ENCODE measurements at regions not wholly inside any gene's neighbourhood (a gene's known extent, or its start where the extent isn't known, plus 50 kb on each side); places are given as distances from the start of the nearest gene placed in this dataset.

DNA sequence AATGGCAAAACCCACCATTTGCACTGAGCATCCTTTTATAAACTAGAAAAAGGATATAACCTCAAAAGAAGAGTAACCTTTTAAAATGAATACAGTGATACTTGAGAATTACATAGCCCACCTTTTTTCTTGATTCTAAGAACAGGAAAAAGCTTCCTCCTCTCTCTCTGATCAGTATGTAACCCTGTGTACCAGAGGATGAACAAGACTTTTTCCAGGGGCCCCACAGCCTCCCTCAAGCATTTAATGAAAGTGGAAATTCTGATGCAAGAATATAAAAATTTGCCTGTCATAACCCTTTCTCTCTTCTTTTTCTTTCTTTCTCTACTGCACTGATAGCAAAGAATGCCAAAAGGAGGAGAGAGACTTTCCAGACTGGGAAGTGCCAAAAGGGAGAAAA is 64.2 kb upstream of the BTN3A2 start:
- no peak for DNase-seq (ENCODE audit: low spot score)
- H4K20me1 ChIP-seq (replicated peaks; ENCODE audit: insufficient read depth), result no peaks in the 10 kb centered on the region
- H3K36me3 ChIP-seq (ENCODE audit: insufficient read depth), result no peaks in the 10 kb centered on the region
- Mint-ChIP-seq H3K27me3 (ENCODE audit: insufficient read depth, low read depth, poor library complexity) (peaks cover 19% of the 10 kb centered on the region), H3K4me3 (no peak overlapping the region), H3K27ac (no peak overlapping the region), H3K9me3 (peaks cover 9% of the 10 kb centered on the region; the same call in 2 of the 3 replicates), H3K4me1 (peaks cover 7% of the 10 kb centered on the region; the same call in 2 of the 3 replicates), H3K36me3 (ENCODE audit: low read depth) (no peaks in the 10 kb centered on the region; the same call in 2 of the 3 replicates)
- no peaks in the 10 kb centered on the region for H3K79me2 ChIP-seq (replicated peaks; ENCODE audit: insufficient read depth)
- H3K4me3 ChIP-seq, result no peak overlapping the region
- H3K27me3 ChIP-seq (ENCODE audit: insufficient read depth), result no peaks in the 10 kb centered on the region
- peaks cover 3% of the 10 kb centered on the region; the same call in 1 of the 2 replicates for H3K4me1 ChIP-seq (ENCODE audit: insufficient read depth)
- TF ChIP-seq, protein P1, sequence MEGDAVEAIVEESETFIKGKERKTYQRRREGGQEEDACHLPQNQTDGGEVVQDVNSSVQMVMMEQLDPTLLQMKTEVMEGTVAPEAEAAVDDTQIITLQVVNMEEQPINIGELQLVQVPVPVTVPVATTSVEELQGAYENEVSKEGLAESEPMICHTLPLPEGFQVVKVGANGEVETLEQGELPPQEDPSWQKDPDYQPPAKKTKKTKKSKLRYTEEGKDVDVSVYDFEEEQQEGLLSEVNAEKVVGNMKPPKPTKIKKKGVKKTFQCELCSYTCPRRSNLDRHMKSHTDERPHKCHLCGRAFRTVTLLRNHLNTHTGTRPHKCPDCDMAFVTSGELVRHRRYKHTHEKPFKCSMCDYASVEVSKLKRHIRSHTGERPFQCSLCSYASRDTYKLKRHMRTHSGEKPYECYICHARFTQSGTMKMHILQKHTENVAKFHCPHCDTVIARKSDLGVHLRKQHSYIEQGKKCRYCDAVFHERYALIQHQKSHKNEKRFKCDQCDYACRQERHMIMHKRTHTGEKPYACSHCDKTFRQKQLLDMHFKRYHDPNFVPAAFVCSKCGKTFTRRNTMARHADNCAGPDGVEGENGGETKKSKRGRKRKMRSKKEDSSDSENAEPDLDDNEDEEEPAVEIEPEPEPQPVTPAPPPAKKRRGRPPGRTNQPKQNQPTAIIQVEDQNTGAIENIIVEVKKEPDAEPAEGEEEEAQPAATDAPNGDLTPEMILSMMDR (conservative IDR thresholded peaks at IDR 0.05; ENCODE audit: low read depth in 2 of 2), result no peak
- no peak for TF ChIP-seq CREB1 (CRISPR knock-in tag; IDR thresholded peaks at IDR 0.05; ENCODE audit: low read depth)
- TF ChIP-seq, protein P2, sequence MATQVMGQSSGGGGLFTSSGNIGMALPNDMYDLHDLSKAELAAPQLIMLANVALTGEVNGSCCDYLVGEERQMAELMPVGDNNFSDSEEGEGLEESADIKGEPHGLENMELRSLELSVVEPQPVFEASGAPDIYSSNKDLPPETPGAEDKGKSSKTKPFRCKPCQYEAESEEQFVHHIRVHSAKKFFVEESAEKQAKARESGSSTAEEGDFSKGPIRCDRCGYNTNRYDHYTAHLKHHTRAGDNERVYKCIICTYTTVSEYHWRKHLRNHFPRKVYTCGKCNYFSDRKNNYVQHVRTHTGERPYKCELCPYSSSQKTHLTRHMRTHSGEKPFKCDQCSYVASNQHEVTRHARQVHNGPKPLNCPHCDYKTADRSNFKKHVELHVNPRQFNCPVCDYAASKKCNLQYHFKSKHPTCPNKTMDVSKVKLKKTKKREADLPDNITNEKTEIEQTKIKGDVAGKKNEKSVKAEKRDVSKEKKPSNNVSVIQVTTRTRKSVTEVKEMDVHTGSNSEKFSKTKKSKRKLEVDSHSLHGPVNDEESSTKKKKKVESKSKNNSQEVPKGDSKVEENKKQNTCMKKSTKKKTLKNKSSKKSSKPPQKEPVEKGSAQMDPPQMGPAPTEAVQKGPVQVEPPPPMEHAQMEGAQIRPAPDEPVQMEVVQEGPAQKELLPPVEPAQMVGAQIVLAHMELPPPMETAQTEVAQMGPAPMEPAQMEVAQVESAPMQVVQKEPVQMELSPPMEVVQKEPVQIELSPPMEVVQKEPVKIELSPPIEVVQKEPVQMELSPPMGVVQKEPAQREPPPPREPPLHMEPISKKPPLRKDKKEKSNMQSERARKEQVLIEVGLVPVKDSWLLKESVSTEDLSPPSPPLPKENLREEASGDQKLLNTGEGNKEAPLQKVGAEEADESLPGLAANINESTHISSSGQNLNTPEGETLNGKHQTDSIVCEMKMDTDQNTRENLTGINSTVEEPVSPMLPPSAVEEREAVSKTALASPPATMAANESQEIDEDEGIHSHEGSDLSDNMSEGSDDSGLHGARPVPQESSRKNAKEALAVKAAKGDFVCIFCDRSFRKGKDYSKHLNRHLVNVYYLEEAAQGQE (IDR thresholded peaks at IDR 0.05; ENCODE audit: unreplicated experiment), result no peak
- H3K9me2 ChIP-seq (ENCODE audit: insufficient read depth), result no peaks in the 10 kb centered on the region
- H3K27ac ChIP-seq (ENCODE audit: low read depth), result no peak overlapping the region
- no peak overlapping the region for H2AFZ ChIP-seq
- no peak overlapping the region for H3K4me2 ChIP-seq
- ATAC-seq, result no peak
- H3F3A ChIP-seq (replicated peaks; ENCODE audit: low read depth), result no peaks in the 10 kb centered on the region

DNA sequence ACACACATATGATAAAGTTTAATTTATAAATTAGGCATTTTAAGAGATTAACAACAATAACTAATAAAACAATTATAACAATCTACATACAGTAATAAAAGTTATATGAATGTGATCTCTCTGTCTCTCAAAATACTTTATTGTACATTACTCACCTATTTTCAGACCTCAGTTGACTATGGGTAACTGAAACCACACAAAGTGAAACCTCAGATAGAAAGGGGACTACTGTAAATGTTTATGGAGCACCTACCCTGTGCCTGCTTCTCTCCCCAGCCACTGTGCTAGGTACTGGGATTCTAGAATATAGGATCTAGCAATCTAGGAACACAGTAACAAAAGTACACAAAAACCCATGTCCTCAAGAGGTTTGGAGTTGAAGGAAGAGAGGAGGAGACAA is 63.4 kb upstream of the BTN3A2 start:
- H3K27ac ChIP-seq (ENCODE audit: low read depth), result no peak overlapping the region
- peaks cover 9% of the 10 kb centered on the region; the same call in 2 of the 3 replicates for H3K9me3 Mint-ChIP-seq
- H3F3A ChIP-seq (replicated peaks; ENCODE audit: low read depth), result no peaks in the 10 kb centered on the region
- H3K4me1 ChIP-seq (ENCODE audit: insufficient read depth), result peaks cover 3% of the 10 kb centered on the region
- no peaks in the 10 kb centered on the region for H3K36me3 ChIP-seq (ENCODE audit: insufficient read depth)
- H3K79me2 ChIP-seq (replicated peaks; ENCODE audit: insufficient read depth), result no peaks in the 10 kb centered on the region
- no peak overlapping the region for H3K27ac Mint-ChIP-seq
- H3K4me3 ChIP-seq, result no peak overlapping the region
- H3K4me3 Mint-ChIP-seq, result no peak overlapping the region
- ATAC-seq (no peak), DNase-seq (ENCODE audit: low spot score) (no peak)
- peaks cover 19% of the 10 kb centered on the region for H3K27me3 Mint-ChIP-seq (ENCODE audit: insufficient read depth, low read depth, poor library complexity)
- peaks cover 8% of the 10 kb centered on the region; the same call in 2 of the 3 replicates for H3K4me1 Mint-ChIP-seq
- H3K9me2 ChIP-seq (ENCODE audit: insufficient read depth), result no peaks in the 10 kb centered on the region
- no peaks in the 10 kb centered on the region; the same call in 2 of the 3 replicates for H3K36me3 Mint-ChIP-seq (ENCODE audit: low read depth)
- no peaks in the 10 kb centered on the region for H3K27me3 ChIP-seq (ENCODE audit: insufficient read depth)
- H4K20me1 ChIP-seq (replicated peaks; ENCODE audit: insufficient read depth), result no peaks in the 10 kb centered on the region
- H3K4me2 ChIP-seq, result no peak overlapping the region
- H2AFZ ChIP-seq, result no peak overlapping the region
- TF ChIP-seq NANOG (IDR thresholded peaks at IDR 0.05; ENCODE audit: borderline replicate concordance) (no peak), CREB1 (CRISPR knock-in tag; IDR thresholded peaks at IDR 0.05; ENCODE audit: low read depth) (no peak), STAT1 (IDR thresholded peaks at IDR 0.05; ENCODE audit: unreplicated experiment) (no peak)
- TF ChIP-seq, protein P2 (IDR thresholded peaks at IDR 0.05; ENCODE audit: unreplicated experiment), result no peak
- TF ChIP-seq, protein P3, sequence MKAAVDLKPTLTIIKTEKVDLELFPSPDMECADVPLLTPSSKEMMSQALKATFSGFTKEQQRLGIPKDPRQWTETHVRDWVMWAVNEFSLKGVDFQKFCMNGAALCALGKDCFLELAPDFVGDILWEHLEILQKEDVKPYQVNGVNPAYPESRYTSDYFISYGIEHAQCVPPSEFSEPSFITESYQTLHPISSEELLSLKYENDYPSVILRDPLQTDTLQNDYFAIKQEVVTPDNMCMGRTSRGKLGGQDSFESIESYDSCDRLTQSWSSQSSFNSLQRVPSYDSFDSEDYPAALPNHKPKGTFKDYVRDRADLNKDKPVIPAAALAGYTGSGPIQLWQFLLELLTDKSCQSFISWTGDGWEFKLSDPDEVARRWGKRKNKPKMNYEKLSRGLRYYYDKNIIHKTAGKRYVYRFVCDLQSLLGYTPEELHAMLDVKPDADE (IDR thresholded peaks at IDR 0.05), result no peak
